GM06990 (cell line): ENCODE measurements at regions not wholly inside any gene's neighbourhood (a gene's known extent, or its start where the extent isn't known, plus 50 kb on each side); places are given as distances from the start of the nearest gene placed in this dataset.

Source experiments
- DNase-seq: peaks from one replicate; pipeline ENCODE4 v3.0.0-alpha.2; 2011; ENCODE audit not compliant: insufficient read length; ENCODE audit errors: extremely low read depth
- H3K27me3 ChIP-seq: replicated peaks from 2 replicates; pipeline ENCODE4 v1.6.0; 2011; ENCODE audit warnings: low read length; ENCODE audit not compliant: control insufficient read depth, insufficient read depth
- H3K36me3 ChIP-seq: 2 replicates; pipeline ENCODE4 v1.5.1; 2011; ENCODE audit warnings: low read length; ENCODE audit not compliant: control insufficient read depth, insufficient read depth
- H3K4me3 ChIP-seq: replicated peaks from 2 replicates; pipeline ENCODE4 v1.5.1; 2011; ENCODE audit warnings: low read depth, mild to moderate bottlenecking, control low read depth, low read length
- CTCF ChIP-seq: IDR thresholded peaks from 2 replicates; pipeline ENCODE4 v1.5.1; 2011; ENCODE audit warnings: low read length, control low read depth, mild to moderate bottlenecking, inconsistent platforms; ENCODE audit not compliant: insufficient read depth, poor library complexity, severe bottlenecking

GRCh38 chr4:81287101-81287500 is 72.1 kb upstream of the PRKG2 start:
- no peak overlapping the region for H3K4me3 ChIP-seq
- no peaks in the 10 kb centered on the region for H3K27me3 ChIP-seq
- DNase-seq, result no peak
- no peak for TF ChIP-seq CTCF
- H3K36me3 ChIP-seq, result no peaks in the 10 kb centered on the region

GRCh38 chr4:81282131-81282530 is 67.1 kb upstream of the PRKG2 start:
- no peak overlapping the region for H3K4me3 ChIP-seq
- H3K27me3 ChIP-seq, result no peaks in the 10 kb centered on the region
- TF ChIP-seq CTCF, result no peak
- H3K36me3 ChIP-seq, result no peaks in the 10 kb centered on the region
- no peak for DNase-seq

- H3K27me3 ChIP-seq, result no peaks in the 10 kb centered on the region
- TF ChIP-seq CTCF, result no peak
- no peak overlapping the region for H3K4me3 ChIP-seq
- DNase-seq, result no peak
- H3K36me3 ChIP-seq, result no peaks in the 10 kb centered on the region
Observed at GRCh38 chr4:81274460-81274859, 59.4 kb upstream of the PRKG2 start.

- no peak for DNase-seq
- no peak for TF ChIP-seq CTCF
- Histone ChIP-seq H3K4me3 (no peak overlapping the region), H3K36me3 (no peaks in the 10 kb centered on the region), H3K27me3 (no peaks in the 10 kb centered on the region)
Observed at GRCh38 chr4:81272671-81273070, 57.6 kb upstream of the PRKG2 start.
